ENCODE measurements at regions not wholly inside any gene's neighbourhood (a gene's known extent, or its start where the extent isn't known, plus 50 kb on each side); places are given as distances from the start of the nearest gene placed in this dataset.

DNA sequence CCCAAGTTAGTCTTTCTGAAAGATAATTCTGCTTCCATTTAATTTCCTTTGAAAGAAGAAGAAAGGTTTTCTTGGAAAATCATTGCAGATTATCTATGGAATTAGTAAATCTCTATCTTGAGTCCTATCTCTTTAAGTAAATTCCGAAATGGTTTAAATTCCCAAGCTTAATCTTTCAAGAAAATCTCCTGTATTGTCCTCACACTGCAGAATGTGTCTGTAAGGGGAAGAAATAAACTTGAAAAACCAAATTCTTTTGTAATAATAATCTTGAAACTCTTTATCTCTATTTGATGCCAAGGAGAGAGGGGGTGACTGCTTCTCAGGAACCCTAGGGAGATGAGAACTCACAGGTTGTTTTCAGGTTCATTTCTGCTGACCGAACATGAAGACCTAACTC is 150.8 kb upstream of the ARHGAP28 start:
- H3K4me3 ChIP-seq (ENCODE audit: low read depth, low read length): no peak overlapping the region
- TF ChIP-seq CTCF (IDR thresholded peaks at IDR 0.05; ENCODE audit: low read depth, low read length) (no peak), MAX (IDR thresholded peaks at IDR 0.05; ENCODE audit: low read depth, low read length) (no peak), POLR2A (IDR thresholded peaks at IDR 0.05; ENCODE audit: extremely low read depth, insufficient read length) (no peak)
- DNase-seq (ENCODE audit: low read depth): no peak

GRCh38 chr18:6579486-6579885 is 150.0 kb upstream of the ARHGAP28 start:
- no peak for DNase-seq (ENCODE audit: low read depth)
- H3K4me3 ChIP-seq (ENCODE audit: low read depth, low read length): no peak overlapping the region
- TF ChIP-seq MAX (IDR thresholded peaks at IDR 0.05; ENCODE audit: low read depth, low read length) (no peak), CTCF (IDR thresholded peaks at IDR 0.05; ENCODE audit: low read depth, low read length) (no peak)

DNA sequence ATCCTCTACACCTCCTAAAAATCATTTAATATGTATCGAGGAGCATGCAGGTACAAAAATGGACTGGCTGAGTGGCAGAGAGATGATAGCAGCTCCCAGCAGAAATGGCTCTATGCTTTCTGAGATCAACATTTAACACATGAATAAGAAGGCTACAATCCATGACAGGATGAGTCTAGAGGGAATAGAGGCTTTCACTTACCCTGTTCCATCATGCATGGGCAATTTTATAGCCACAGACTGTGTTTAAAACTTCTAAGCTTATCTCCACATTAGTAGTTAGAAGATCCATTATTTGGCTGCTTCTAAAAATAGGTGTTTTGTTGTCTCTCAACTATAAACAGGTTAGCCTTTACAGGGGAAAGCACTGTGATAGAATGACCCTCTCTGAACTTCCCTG is 149.1 kb upstream of the ARHGAP28 start:
- TF ChIP-seq MYC (IDR thresholded peaks at IDR 0.05; ENCODE audit: low read depth, low read length): no peak
- no peak for TF ChIP-seq MAX (IDR thresholded peaks at IDR 0.05; ENCODE audit: low read depth, low read length)
- TF ChIP-seq POLR2A (IDR thresholded peaks at IDR 0.05; ENCODE audit: extremely low read depth, insufficient read length): no peak
- no peak for TF ChIP-seq CTCF (IDR thresholded peaks at IDR 0.05; ENCODE audit: low read depth, low read length)

GRCh38 chr18:6589923-6590322 is 139.6 kb upstream of the ARHGAP28 start:
- TF ChIP-seq CTCF (IDR thresholded peaks at IDR 0.05; ENCODE audit: low read depth, low read length) (no peak), MAX (IDR thresholded peaks at IDR 0.05; ENCODE audit: low read depth, low read length) (no peak), POLR2A (IDR thresholded peaks at IDR 0.05; ENCODE audit: extremely low read depth, insufficient read length) (no peak), MYC (IDR thresholded peaks at IDR 0.05; ENCODE audit: low read depth, low read length) (no peak)
- no peak for DNase-seq (ENCODE audit: low read depth)
- no peak overlapping the region for H3K4me3 ChIP-seq (ENCODE audit: low read depth, low read length)

More for the DNA sequence above, 149.1 kb upstream of the ARHGAP28 start:
- no peak overlapping the region for H3K4me3 ChIP-seq (ENCODE audit: low read depth, low read length)
- no peak for DNase-seq (ENCODE audit: low read depth)

DNA sequence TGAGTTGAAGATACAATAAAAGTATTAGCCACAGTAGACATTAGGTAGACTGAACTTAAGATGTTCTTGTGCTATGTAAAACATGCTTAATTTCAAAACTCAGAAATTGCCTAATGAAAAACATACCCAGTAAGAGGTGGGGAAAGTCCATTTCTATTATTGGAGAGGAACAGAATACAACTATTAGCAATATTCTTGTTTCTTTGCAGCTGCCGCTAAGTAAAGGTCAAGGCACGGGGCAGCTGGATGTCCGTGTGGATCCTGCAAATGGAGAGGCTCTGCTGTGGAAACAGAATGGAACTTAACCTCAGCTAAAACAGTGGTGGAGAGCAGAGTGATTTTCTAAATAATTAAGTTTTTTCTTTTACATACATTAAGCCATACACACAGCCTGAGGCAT is 139.2 kb upstream of the ARHGAP28 start:
- DNase-seq (ENCODE audit: low read depth): no peak
- TF ChIP-seq MYC (IDR thresholded peaks at IDR 0.05; ENCODE audit: low read depth, low read length) (no peak), MAX (IDR thresholded peaks at IDR 0.05; ENCODE audit: low read depth, low read length) (no peak), CTCF (IDR thresholded peaks at IDR 0.05; ENCODE audit: low read depth, low read length) (no peak), POLR2A (IDR thresholded peaks at IDR 0.05; ENCODE audit: extremely low read depth, insufficient read length) (no peak)
- no peak overlapping the region for H3K4me3 ChIP-seq (ENCODE audit: low read depth, low read length)

GRCh38 chr18:6591491-6591890 is 138.0 kb upstream of the ARHGAP28 start:
- TF ChIP-seq MAX (IDR thresholded peaks at IDR 0.05; ENCODE audit: low read depth, low read length) (no peak), POLR2A (IDR thresholded peaks at IDR 0.05; ENCODE audit: extremely low read depth, insufficient read length) (no peak), CTCF (IDR thresholded peaks at IDR 0.05; ENCODE audit: low read depth, low read length) (no peak), MYC (IDR thresholded peaks at IDR 0.05; ENCODE audit: low read depth, low read length) (no peak)

More at GRCh38 chr18:6591491-6591890, 138.0 kb upstream of the ARHGAP28 start:
- no peak overlapping the region for H3K4me3 ChIP-seq (ENCODE audit: low read depth, low read length)
- no peak for DNase-seq (ENCODE audit: low read depth)
